Trophoblast cell (in vitro differentiated cells and primary cell): ENCODE measurements at regions not wholly inside any gene's neighbourhood (a gene's known extent, or its start where the extent isn't known, plus 50 kb on each side); places are given as distances from the start of the nearest gene placed in this dataset.
"Not testable (repeated sequence)": the region's sequence is repeated elsewhere in the genome, so short reads cannot be mapped to it uniquely, and the experiment has no call there.

ENCODE experiments used
- DNase-seq, 2 donors: peaks; one replicate each; pipeline ENCODE4 v3.0.0-alpha.2; 2016
- H2AFZ ChIP-seq: 2 replicates; pipeline ENCODE4 v1.6.1; 2013; ENCODE audit warnings: low read length, moderate library complexity, mild to moderate bottlenecking; ENCODE audit not compliant: insufficient read depth, poor library complexity
- H2AK5ac ChIP-seq: 2 replicates; pipeline ENCODE4 v1.6.1; 2013; ENCODE audit warnings: mild to moderate bottlenecking, low read length
- H2BK120ac ChIP-seq: 2 replicates; pipeline ENCODE4 v1.6.1; 2013; ENCODE audit warnings: low read length, mild to moderate bottlenecking, moderate library complexity; ENCODE audit not compliant: insufficient read depth, poor library complexity
- H2BK12ac ChIP-seq: 2 replicates; pipeline ENCODE4 v1.6.1; 2013; ENCODE audit warnings: mild to moderate bottlenecking, low read length, moderate library complexity
- H2BK5ac ChIP-seq: 2 replicates; pipeline ENCODE4 v1.6.1; 2013; ENCODE audit warnings: low read length, low read depth, moderate library complexity, mild to moderate bottlenecking; ENCODE audit not compliant: poor library complexity
- H3K14ac ChIP-seq: 2 replicates; pipeline ENCODE4 v1.6.1; 2013; ENCODE audit warnings: mild to moderate bottlenecking, low read length
- H3K18ac ChIP-seq: 2 replicates; pipeline ENCODE4 v1.6.1; 2013; ENCODE audit warnings: mild to moderate bottlenecking, low read length
- H3K23ac ChIP-seq: 2 replicates; pipeline ENCODE4 v1.6.1; 2013; ENCODE audit warnings: low read length
- H3K27ac ChIP-seq: 2 replicates; pipeline ENCODE4 v1.5.1; 2013; ENCODE audit warnings: low read depth, mild to moderate bottlenecking, inconsistent platforms, low read length, moderate library complexity
- H3K27me3 ChIP-seq: 2 replicates; pipeline ENCODE4 v1.6.1; 2013; ENCODE audit warnings: inconsistent platforms, mild to moderate bottlenecking, low read length, moderate library complexity; ENCODE audit not compliant: insufficient read depth
- H3K36me3 ChIP-seq, 2 experiments: 1 replicate in 1 of 2; 2 replicates in 1 of 2; pipeline ENCODE4 v1.6.1; 2013; ENCODE audit warnings: low read length in 2 of 2, mild to moderate bottlenecking in 2 of 2, moderate library complexity in 1 of 2; ENCODE audit not compliant: insufficient read depth in 2 of 2, control insufficient read depth in 1 of 2
- H3K4ac ChIP-seq: 2 replicates; pipeline ENCODE4 v1.6.1; 2013; ENCODE audit warnings: low read depth, mild to moderate bottlenecking, low read length, moderate library complexity
- H3K4me1 ChIP-seq, 2 experiments: 1 replicate in 1 of 2; 2 replicates in 1 of 2; pipeline ENCODE4 v1.6.1; 2013; ENCODE audit warnings: low read length in 2 of 2, mild to moderate bottlenecking in 2 of 2, moderate library complexity in 1 of 2; ENCODE audit not compliant: insufficient read depth in 2 of 2, control insufficient read depth in 1 of 2
- H3K4me2 ChIP-seq: 2 replicates; pipeline ENCODE4 v1.6.1; 2013; ENCODE audit warnings: inconsistent platforms, mild to moderate bottlenecking, low read length, moderate library complexity
- H3K4me3 ChIP-seq: 2 replicates; pipeline ENCODE4 v1.5.1; 2013; ENCODE audit warnings: mild to moderate bottlenecking, low read depth, low read length, inconsistent platforms
- H3K79me1 ChIP-seq: one replicate; pipeline ENCODE4 v1.6.1; 2013; ENCODE audit warnings: low read length
- H3K79me2 ChIP-seq: 2 replicates; pipeline ENCODE4 v1.6.1; 2013; ENCODE audit warnings: low read length, mild to moderate bottlenecking; ENCODE audit not compliant: control insufficient read depth, insufficient read depth, poor library complexity
- H3K9ac ChIP-seq: 2 replicates; pipeline ENCODE4 v1.6.1; 2013; ENCODE audit warnings: mild to moderate bottlenecking, low read length
- H3K9me3 ChIP-seq: 2 replicates; pipeline ENCODE4 v1.6.1; 2013; ENCODE audit warnings: low read depth, mild to moderate bottlenecking, control low read depth, inconsistent platforms, low read length; ENCODE audit not compliant: insufficient read depth
- H4K12ac ChIP-seq: 2 replicates; pipeline ENCODE4 v1.6.1; 2013; ENCODE audit warnings: low read depth, mild to moderate bottlenecking, low read length, moderate library complexity
- H4K8ac ChIP-seq: 2 replicates; pipeline ENCODE4 v1.6.1; 2013; ENCODE audit warnings: low read depth, mild to moderate bottlenecking, low read length, moderate library complexity
- H4K91ac ChIP-seq: one replicate; pipeline ENCODE4 v1.6.1; 2013; ENCODE audit warnings: low read depth, mild to moderate bottlenecking, low read length, moderate library complexity
- WGBS: extraction: QIAGEN DNeasy Blood & Tissue Kit; methylation state at CpG from one replicate; pipeline ENCODE4 v1.1.7; 2013; ENCODE audit warnings: missing lambda C conversion rate; ENCODE audit not compliant: insufficient read length, insufficient coverage; ENCODE audit errors: extremely low coverage; 5-methylcytosine and 5-hydroxymethylcytosine counted together

DNA sequence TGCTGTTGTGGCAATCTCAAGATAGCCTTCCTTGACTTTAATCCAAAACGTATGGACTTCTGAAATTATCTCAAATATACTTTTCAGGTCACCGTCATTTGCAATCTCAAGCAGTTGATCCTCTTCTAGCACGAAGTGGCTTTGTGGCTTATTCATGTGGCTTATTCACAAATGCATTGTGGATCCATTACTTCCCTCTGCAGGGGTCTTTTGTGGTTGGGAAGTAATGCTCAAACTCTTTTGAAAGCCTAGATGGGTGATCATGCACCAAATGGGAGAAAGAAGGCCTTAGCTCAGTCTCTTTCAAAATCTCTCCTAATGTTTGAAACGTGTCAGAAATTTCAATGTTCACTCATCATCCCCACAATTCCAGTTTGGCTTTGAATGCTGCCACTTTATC lies 597.2 kb upstream of the CDH10 start:
- no CpG with 5 or more reads among the region's 4 CpGs for WGBS
- H3K14ac ChIP-seq, result no peak overlapping the region
- H4K8ac ChIP-seq, result no peak overlapping the region
- no peak overlapping the region for H3K9ac ChIP-seq
- no peak overlapping the region for H3K4ac ChIP-seq
- H2AK5ac ChIP-seq, result no peak overlapping the region
- no peak overlapping the region for H3K4me3 ChIP-seq
- H3K36me3 ChIP-seq, result no peaks in the 10 kb centered on the region
- H3K4me1 ChIP-seq, result no peaks in the 10 kb centered on the region
- no peak overlapping the region for H4K91ac ChIP-seq
- H3K79me2 ChIP-seq, result no peaks in the 10 kb centered on the region
- H3K27ac ChIP-seq, result no peak overlapping the region
- H2BK120ac ChIP-seq, result no peak overlapping the region
- no peak overlapping the region for H2BK5ac ChIP-seq
- no peak overlapping the region for H4K12ac ChIP-seq
- H3K27me3 ChIP-seq, result no peaks in the 10 kb centered on the region
- H3K4me2 ChIP-seq, result no peak overlapping the region
- no peak overlapping the region for H2BK12ac ChIP-seq
- no peak overlapping the region for H3K23ac ChIP-seq
- no peak overlapping the region for H2AFZ ChIP-seq
- no peaks in the 10 kb centered on the region for H3K9me3 ChIP-seq
- H3K79me1 ChIP-seq, result no peaks in the 10 kb centered on the region
- no peak for DNase-seq
- no peak overlapping the region for H3K18ac ChIP-seq

DNA sequence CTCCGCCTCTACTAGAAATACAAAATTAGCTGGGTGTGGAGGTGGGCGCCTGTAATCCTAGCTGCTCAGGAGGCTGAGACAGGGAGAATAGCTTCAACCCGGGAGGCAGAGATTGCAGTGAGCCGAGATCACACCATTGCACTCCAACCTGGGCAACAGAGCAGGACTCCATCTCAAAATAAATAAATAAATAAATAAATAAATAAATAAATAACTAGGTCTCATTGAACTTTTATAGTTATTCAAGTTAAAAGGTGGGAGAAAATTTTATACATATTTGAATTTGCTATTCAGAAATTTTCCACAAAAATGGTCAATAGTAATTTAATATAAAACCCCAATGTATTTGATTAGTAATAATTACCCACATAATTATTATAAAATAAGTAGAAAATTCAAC lies 593.9 kb upstream of the CDH10 start:
- not testable (repeated sequence) for H3K36me3 ChIP-seq, H2AK5ac ChIP-seq, H3K79me1 ChIP-seq, H3K4me3 ChIP-seq, H2AFZ ChIP-seq, H3K4ac ChIP-seq, H3K79me2 ChIP-seq, H3K14ac ChIP-seq, H4K8ac ChIP-seq, H3K4me1 ChIP-seq, H4K12ac ChIP-seq, H3K23ac ChIP-seq, DNase-seq, H4K91ac ChIP-seq, H3K9me3 ChIP-seq, H2BK5ac ChIP-seq, H3K27me3 ChIP-seq, H3K4me2 ChIP-seq, H2BK12ac ChIP-seq, H3K27ac ChIP-seq, H3K18ac ChIP-seq, H2BK120ac ChIP-seq, H3K9ac ChIP-seq
- no CpG with 5 or more reads among the region's 4 CpGs for WGBS

GRCh38 chr5:25224316-25224982 lies 579.7 kb upstream of the CDH10 start:
- Histone ChIP-seq H3K36me3 (no peaks in the 10 kb centered on the region), H3K27me3 (no peaks in the 10 kb centered on the region), H4K91ac (no peak overlapping the region), H3K4me2 (no peak overlapping the region), H3K14ac (no peak overlapping the region), H2AK5ac (no peak overlapping the region), H3K23ac (no peak overlapping the region), H3K79me1 (no peaks in the 10 kb centered on the region), H3K4ac (no peak overlapping the region), H3K18ac (no peak overlapping the region), H2BK120ac (no peak overlapping the region), H3K79me2 (no peaks in the 10 kb centered on the region), H3K4me1 (peaks cover 0 to 2% of the 10 kb centered on the region in 2 experiments), H3K27ac (no peak overlapping the region), H4K12ac (no peak overlapping the region), H3K9ac (no peak overlapping the region), H3K9me3 (no peaks in the 10 kb centered on the region), H2BK12ac (no peak overlapping the region), H3K4me3 (no peak overlapping the region), H4K8ac (no peak overlapping the region), H2AFZ (no peak overlapping the region), H2BK5ac (no peak overlapping the region)
- no CpG with 5 or more reads among the region's 10 CpGs for WGBS
- DNase-seq, result no peak

DNA sequence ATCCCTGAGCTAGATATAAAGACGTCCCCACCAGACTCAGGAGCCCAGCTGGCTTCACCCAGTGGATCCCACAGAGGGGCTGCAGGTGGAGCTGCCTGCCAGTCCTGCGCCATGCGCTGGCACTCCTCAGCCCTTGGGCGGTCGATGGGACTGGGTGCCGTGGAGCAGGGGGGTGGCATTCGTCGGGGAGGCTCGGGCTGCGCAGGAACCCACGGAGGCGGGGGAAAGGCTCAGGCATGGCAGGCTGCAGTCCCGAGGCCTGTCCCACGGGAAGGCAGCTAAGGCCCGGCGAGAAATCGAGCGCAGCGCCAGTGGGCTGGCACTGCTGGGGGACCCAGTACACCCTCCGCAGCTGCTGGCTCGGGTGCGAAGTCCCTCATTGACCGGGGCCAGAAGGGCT lies 555.1 kb upstream of the CDH10 start:
- not testable (repeated sequence) for H3K27ac ChIP-seq, H3K14ac ChIP-seq, H3K23ac ChIP-seq, H2AK5ac ChIP-seq, H3K9ac ChIP-seq, H3K4ac ChIP-seq, H2BK120ac ChIP-seq, H3K36me3 ChIP-seq, H3K18ac ChIP-seq, H3K4me3 ChIP-seq, H2AFZ ChIP-seq, H2BK5ac ChIP-seq, H4K12ac ChIP-seq, H4K91ac ChIP-seq, H3K4me2 ChIP-seq, H2BK12ac ChIP-seq, H4K8ac ChIP-seq, H3K79me1 ChIP-seq, H3K27me3 ChIP-seq, H3K4me1 ChIP-seq, DNase-seq, H3K9me3 ChIP-seq, H3K79me2 ChIP-seq
- no CpG with 5 or more reads among the region's 23 CpGs for WGBS
